Endothelial cell of umbilical vein (primary cell): ENCODE measurements at regions not wholly inside any gene's neighbourhood (a gene's known extent, or its start where the extent isn't known, plus 50 kb on each side); places are given as distances from the start of the nearest gene placed in this dataset.

Experiments used
- BruUV-seq: library from RNA; stranded (reverse); fragments of 400-500 nt; replicated peaks from 2 replicates; lab custom pipeline; 2021; lab: Mats Ljungman, UMichigan
- CTCF ChIA-PET: fragments of 300-600, 350-600 bp; sonication (Branson Sonifier 250); formaldehyde crosslinking; loops from one replicate; lab custom pipeline; 2021; ENCODE audit warnings: antibody characterized with exemption, inconsistent platforms; lab: Charles Lee
- POLR2A ChIA-PET: fragments of 300-600, 350-600 bp; sonication (Branson Sonifier 250); formaldehyde crosslinking; loops from one replicate; lab custom pipeline; 2021; ENCODE audit warnings: antibody characterized with exemption, inconsistent platforms; lab: Charles Lee
- DNase-seq: peaks from one replicate; pipeline ENCODE4 v3.0.0-alpha.2; 2011; ENCODE audit warnings: low read depth, low spot score
- FAIRE-seq: peaks from 2 replicates; lab custom pipeline; 2011; peaks lifted over from hg19 to GRCh38; lab: Jason Lieb, UNC
- H2AFZ ChIP-seq: 2 replicates; pipeline ENCODE4 v1.6.0; 2012; ENCODE audit warnings: low read depth, low read length, control low read depth, inconsistent platforms
- H3K27ac ChIP-seq: 2 replicates; pipeline ENCODE4 v1.5.1; 2011; ENCODE audit warnings: low read depth, mild to moderate bottlenecking, control low read depth, low read length, moderate library complexity; ENCODE audit not compliant: insufficient read depth
- H3K27me3 ChIP-seq, 2 experiments: 2 replicates each; pipeline versions ENCODE4 v1.6.0 to v1.6.1; 2011; ENCODE audit warnings: low read length in 2 of 2, mixed read lengths in 1 of 2; ENCODE audit not compliant: control insufficient read depth in 2 of 2, insufficient read depth in 2 of 2
- H3K36me3 ChIP-seq, 2 experiments: 2 replicates in 1 of 2; 3 replicates in 1 of 2; pipeline ENCODE4 v1.5.1; 2011; ENCODE audit warnings: low read length in 2 of 2, mild to moderate bottlenecking in 1 of 2, moderate library complexity in 1 of 2; ENCODE audit not compliant: control insufficient read depth in 2 of 2, insufficient read depth in 2 of 2; ENCODE audit errors: extremely low read depth in 1 of 2
- H3K4me1 ChIP-seq: 3 replicates; pipeline ENCODE4 v1.5.1; 2011; ENCODE audit warnings: mild to moderate bottlenecking, low read length; ENCODE audit not compliant: control insufficient read depth, insufficient read depth; ENCODE audit errors: extremely low read depth
- H3K4me2 ChIP-seq: 2 replicates; pipeline ENCODE4 v1.6.1; 2011; ENCODE audit warnings: low read length, control low read depth, mixed read lengths; ENCODE audit not compliant: insufficient read depth
- H3K4me3 ChIP-seq, 3 experiments: fragments of 200-600 bp in 1 of 3; sonication (generic), shearing (Covaris generic) in 1 of 3; replicated peaks in 1 of 3; 2 replicates each; pipeline ENCODE4 v1.5.1; 2011 to 2016; ENCODE audit warnings: control low read depth in 3 of 3, low read length in 3 of 3, mild to moderate bottlenecking in 2 of 3, inconsistent platforms in 1 of 3, low read depth in 1 of 3, moderate library complexity in 1 of 3; ENCODE audit not compliant: insufficient read depth in 1 of 3
- H3K79me2 ChIP-seq: 2 replicates; pipeline ENCODE4 v1.6.0; 2012; ENCODE audit warnings: low read length, inconsistent platforms; ENCODE audit not compliant: control insufficient read depth, insufficient read depth
- H3K9ac ChIP-seq: replicated peaks from 2 replicates; pipeline ENCODE3; 2011; ENCODE audit warnings: low read length, control low read depth; ENCODE audit not compliant: insufficient read depth; ENCODE audit errors: extremely low read depth
- H3K9me1 ChIP-seq: replicated peaks from 3 replicates; pipeline ENCODE4 v1.6.0; 2011; ENCODE audit warnings: mild to moderate bottlenecking, low read length; ENCODE audit not compliant: control insufficient read depth, insufficient read depth; ENCODE audit errors: extremely low read depth
- H3K9me3 ChIP-seq: replicated peaks from 2 replicates; pipeline ENCODE4 v1.5.1; 2012; ENCODE audit warnings: low read length, inconsistent platforms; ENCODE audit not compliant: control insufficient read depth, insufficient read depth
- H4K20me1 ChIP-seq: replicated peaks from 2 replicates; pipeline ENCODE3; 2011; ENCODE audit warnings: mild to moderate bottlenecking, low read length; ENCODE audit not compliant: control insufficient read depth, insufficient read depth; ENCODE audit errors: extremely low read depth
- CTCF ChIP-seq, 2 donors: IDR thresholded peaks; 1 replicate in 1 of 2; 2 replicates in 1 of 2; pipeline ENCODE4 v1.5.1; 2011; ENCODE audit warnings: low read length in 2 of 2, mild to moderate bottlenecking in 2 of 2, moderate library complexity in 2 of 2, control low read depth in 1 of 2, inconsistent platforms in 1 of 2, low read depth in 1 of 2; ENCODE audit not compliant: insufficient read depth in 1 of 2; ENCODE audit errors: extremely low read depth in 1 of 2
- EZH2 ChIP-seq: IDR thresholded peaks from 2 replicates; pipeline ENCODE4 v1.6.1; 2012; ENCODE audit warnings: borderline replicate concordance, low read depth, mild to moderate bottlenecking, moderate library complexity, low read length, inconsistent platforms; ENCODE audit not compliant: severe bottlenecking
- MAX ChIP-seq: IDR thresholded peaks from 2 replicates; pipeline ENCODE4 v1.6.1; 2011; ENCODE audit not compliant: insufficient read depth, insufficient read length
- MYC ChIP-seq: IDR thresholded peaks from one replicate; pipeline ENCODE4 v1.6.1; 2011; ENCODE audit warnings: mild to moderate bottlenecking, low read depth, low read length
- POLR2A ChIP-seq: IDR thresholded peaks from 2 replicates; pipeline ENCODE4 v1.6.1; 2012; ENCODE audit warnings: low read depth, mild to moderate bottlenecking, control low read depth, low read length
- POLR2AphosphoS5 ChIP-seq: IDR thresholded peaks from 2 replicates; pipeline ENCODE4 v1.6.1; 2012; ENCODE audit warnings: low read depth, mild to moderate bottlenecking, control low read depth, low read length, moderate library complexity; ENCODE audit not compliant: insufficient read depth
- dilution Hi-C: fragments of 300-500 bp; cut with MboI; formaldehyde crosslinking; loops from one replicate; pipeline ENCODE4 v1.15.0; 2019; ENCODE audit warnings: low sequenced_read_pairs; ENCODE audit not compliant: extremely low pct_ligation_motif_present
- intact Hi-C: fragments of 100-400 bp; cut with micrococcal nuclease; formaldehyde crosslinking; loops from one replicate; pipeline ENCODE4 v1.10.0; 2022

- H2AFZ ChIP-seq, result no peak overlapping the region
- FAIRE-seq (no peak), DNase-seq (no peak)
- H3K9me1 ChIP-seq, result no peaks in the 10 kb centered on the region
- dilution Hi-C loops, result no loop called here
- no TSS peak for BruUV-seq
- POLR2A ChIA-PET, result no interaction called here
- no peaks in the 10 kb centered on the region for H3K4me1 ChIP-seq
- TF ChIP-seq POLR2AphosphoS5, result no peak
- H3K79me2 ChIP-seq, result no peaks in the 10 kb centered on the region
- CTCF ChIA-PET, result no interaction called here
- no peaks in the 10 kb centered on the region for H3K36me3 ChIP-seq
- intact Hi-C loops, result no loop called here
- H3K4me2 ChIP-seq, result no peak overlapping the region
- no peak overlapping the region for H3K27ac ChIP-seq
- H3K4me3 ChIP-seq, result no peak overlapping the region
- H3K9me3 ChIP-seq, result no peaks in the 10 kb centered on the region
- no peak overlapping the region for H3K9ac ChIP-seq
- H4K20me1 ChIP-seq, result no peaks in the 10 kb centered on the region
- peaks cover 0 to 8% of the 10 kb centered on the region in 2 experiments for H3K27me3 ChIP-seq
These were observed 148.3 kb upstream of the MOCS2 start for GRCh38 chr5:53257806-53258373.

- ChIA-PET CTCF (interaction anchor here (1.0 to 1.4 kb wide), 4 partner anchors 9 to 969 kb away, joined by 3 to 8 read pairs (median 3); no protein-coding TSS in a partner anchor), POLR2A (no interaction called here)
- dilution Hi-C loops, result no loop called here
- peaks cover 0 to 8% of the 10 kb centered on the region in 2 experiments for H3K27me3 ChIP-seq
- H4K20me1 ChIP-seq, result no peaks in the 10 kb centered on the region
- no peak overlapping the region for H2AFZ ChIP-seq
- intact Hi-C loops, result no loop called here
- no TSS peak for BruUV-seq
- DNase-seq, result no peak
- H3K9me1 ChIP-seq, result no peaks in the 10 kb centered on the region
- no peaks in the 10 kb centered on the region for H3K36me3 ChIP-seq
- no peak overlapping the region for H3K4me2 ChIP-seq
- no peaks in the 10 kb centered on the region for H3K9me3 ChIP-seq
- no peak overlapping the region for H3K4me3 ChIP-seq
- no peak for TF ChIP-seq MYC
- no peak for TF ChIP-seq POLR2A
- no peak for TF ChIP-seq EZH2
- TF ChIP-seq MAX, result no peak
- TF ChIP-seq CTCF (IDR thresholded peaks at IDR 0.05; ENCODE audit: extremely low read depth in 1 of 2, insufficient read depth in 1 of 2, low read depth in 1 of 2, low read length in 2 of 2), result no peak
- no peak for TF ChIP-seq POLR2AphosphoS5
- H3K4me1 ChIP-seq, result no peaks in the 10 kb centered on the region
- H3K9ac ChIP-seq, result no peak overlapping the region
- H3K79me2 ChIP-seq, result no peaks in the 10 kb centered on the region
- no peak for FAIRE-seq
- H3K27ac ChIP-seq, result no peak overlapping the region
These were observed 149.6 kb upstream of the MOCS2 start for GRCh38 chr5:53259176-53259575.
